HEK293 (cell line): ENCODE measurements at regions not wholly inside any gene's neighbourhood (a gene's known extent, or its start where the extent isn't known, plus 50 kb on each side); places are given as distances from the start of the nearest gene placed in this dataset.

Experiments used
- CTCF ChIA-PET: fragments of 350-600 bp; formaldehyde crosslinking; extraction: SDS; loops from one replicate; lab custom pipeline; 2021; ENCODE audit warnings: antibody characterized with exemption; lab: Yijun Ruan, JAX
- POLR2A ChIA-PET: fragments of 300-600 bp; formaldehyde crosslinking; extraction: SDS; loops from one replicate; lab custom pipeline; 2020; ENCODE audit warnings: antibody characterized with exemption, inconsistent platforms; lab: Yijun Ruan, JAX
- H3K27ac ChIP-seq: fragments of 200-500 bp; sonication (Bioruptor generic); 2 replicates; pipeline ENCODE4 v1.5.1; 2014; ENCODE audit warnings: low read depth, low read length, control low read depth, inconsistent platforms; ENCODE audit errors: extremely low read depth
- H3K36me3 ChIP-seq, 2 experiments: fragments of 200-500 bp in 1 of 2; sonication (Bioruptor generic) in 1 of 2; 1 replicate in 1 of 2; 2 replicates in 1 of 2; pipeline ENCODE4 v1.5.1; 2014 to 2017; ENCODE audit warnings: inconsistent platforms in 2 of 2, low read length in 2 of 2; ENCODE audit not compliant: control insufficient read depth in 2 of 2, insufficient read depth in 1 of 2
- H3K4me1 ChIP-seq: fragments of 200-500 bp; sonication (Bioruptor generic); 2 replicates; pipeline ENCODE4 v1.5.1; 2014; ENCODE audit warnings: mild to moderate bottlenecking, low read length, inconsistent platforms; ENCODE audit not compliant: control insufficient read depth, insufficient read depth
- H3K4me3 ChIP-seq: 2 replicates; pipeline ENCODE4 v1.5.1; 2011; ENCODE audit warnings: low read depth, mild to moderate bottlenecking, control low read depth, low read length, moderate library complexity
- H3K9me3 ChIP-seq: fragments of 200-500 bp; sonication (Bioruptor generic); 2 replicates; pipeline ENCODE4 v1.5.1; 2014; ENCODE audit warnings: low read depth, low read length, inconsistent platforms; ENCODE audit not compliant: control insufficient read depth, insufficient read depth
- BCL11A ChIP-seq: fragments of 450-650 bp; formaldehyde crosslinking; IDR thresholded peaks from 2 replicates; pipeline ENCODE4 v1.5.1; 2016; ENCODE audit warnings: low read depth, missing biosample characterization, missing genetic modification characterization
- FEZF1 ChIP-seq: fragments of 450-650 bp; formaldehyde crosslinking; IDR thresholded peaks from 2 replicates; pipeline ENCODE4 v1.5.1; 2016; ENCODE audit warnings: missing biosample characterization, missing genetic modification characterization
- GLIS2 ChIP-seq: fragments of 450-650 bp; formaldehyde crosslinking; IDR thresholded peaks from 2 replicates; pipeline ENCODE4 v1.5.1; 2016; ENCODE audit warnings: missing biosample characterization, missing genetic modification characterization
- HOXA7 ChIP-seq: sonication (generic); formaldehyde crosslinking; IDR thresholded peaks from 2 replicates; pipeline ENCODE4 v1.8.1; 2022; ENCODE audit warnings: missing genetic modification reagents, borderline replicate concordance
- HOXD13 ChIP-seq: sonication (generic); formaldehyde crosslinking; IDR thresholded peaks from 2 replicates; pipeline ENCODE4 v1.8.0; 2022; ENCODE audit warnings: missing genetic modification reagents, borderline replicate concordance
- PRDM1 ChIP-seq: fragments of 450-650 bp; formaldehyde crosslinking; IDR thresholded peaks from 2 replicates; pipeline ENCODE4; 2016; ENCODE audit warnings: missing biosample characterization, missing genetic modification characterization
- SP2 ChIP-seq: fragments of 450-650 bp; formaldehyde crosslinking; IDR thresholded peaks from 2 replicates; pipeline ENCODE4 v1.5.1; 2016; ENCODE audit warnings: missing biosample characterization, missing genetic modification characterization
- ZBTB1 ChIP-seq: fragments of 450-650 bp; formaldehyde crosslinking; IDR thresholded peaks from 2 replicates; pipeline ENCODE4 v1.5.1; 2016; ENCODE audit warnings: missing biosample characterization, missing genetic modification characterization
- ZBTB20 ChIP-seq: fragments of 450-650 bp; formaldehyde crosslinking; IDR thresholded peaks from 2 replicates; pipeline ENCODE4 v1.5.1; 2016; ENCODE audit warnings: missing biosample characterization, missing genetic modification characterization
- ZBTB48 ChIP-seq: fragments of 450-650 bp; formaldehyde crosslinking; IDR thresholded peaks from 2 replicates; pipeline ENCODE4 v1.5.1; 2016; ENCODE audit warnings: missing biosample characterization, missing genetic modification characterization
- ZBTB7A ChIP-seq: fragments of 450-650 bp; formaldehyde crosslinking; IDR thresholded peaks from 2 replicates; pipeline ENCODE4 v1.5.1; 2016; ENCODE audit warnings: low read depth, missing biosample characterization, missing genetic modification characterization
- ZIC2 ChIP-seq: fragments of 450-650 bp; formaldehyde crosslinking; IDR thresholded peaks from 2 replicates; pipeline ENCODE4 v1.5.1; 2016; ENCODE audit warnings: missing biosample characterization, missing genetic modification characterization
- ZNF10 ChIP-seq: fragments of 450-650 bp; formaldehyde crosslinking; IDR thresholded peaks from 2 replicates; pipeline ENCODE4 v1.5.1; 2017; ENCODE audit warnings: missing biosample characterization, missing genetic modification characterization
- ZNF292 ChIP-seq: fragments of 450-650 bp; formaldehyde crosslinking; IDR thresholded peaks from 2 replicates; pipeline ENCODE4 v1.5.1; 2016; ENCODE audit warnings: low read depth, missing biosample characterization, missing genetic modification characterization, borderline replicate concordance
- ZNF350 ChIP-seq: fragments of 450-650 bp; formaldehyde crosslinking; IDR thresholded peaks from 2 replicates; pipeline ENCODE4 v1.5.0; 2017; ENCODE audit warnings: missing biosample characterization, mild to moderate bottlenecking, missing genetic modification characterization
- ZNF394 ChIP-seq: fragments of 450-650 bp; formaldehyde crosslinking; IDR thresholded peaks from 2 replicates; pipeline ENCODE4 v1.5.1; 2016; ENCODE audit warnings: missing biosample characterization, missing genetic modification characterization, mild to moderate bottlenecking, moderate library complexity, borderline replicate concordance
- ZNF510 ChIP-seq: fragments of 450-650 bp; formaldehyde crosslinking; IDR thresholded peaks from 2 replicates; pipeline ENCODE4 v1.5.1; 2018; ENCODE audit warnings: mild to moderate bottlenecking, missing genetic modification characterization, missing biosample characterization; ENCODE audit not compliant: insufficient replicate concordance
- ZNF555 ChIP-seq: fragments of 450-650 bp; formaldehyde crosslinking; conservative IDR thresholded peaks from 2 replicates; pipeline ENCODE4 v1.5.1; 2017; ENCODE audit warnings: missing biosample characterization, mild to moderate bottlenecking, missing genetic modification characterization, inconsistent platforms
- ZNF596 ChIP-seq: fragments of 450-650 bp; IDR thresholded peaks from 2 replicates; pipeline ENCODE4 v1.5.0; 2018; ENCODE audit warnings: missing biosample characterization, mild to moderate bottlenecking, missing genetic modification characterization, moderate library complexity
- ZNF600 ChIP-seq: fragments of 450-650 bp; formaldehyde crosslinking; IDR thresholded peaks from 2 replicates; pipeline ENCODE4 v1.5.1; 2016; ENCODE audit warnings: missing biosample characterization, missing genetic modification characterization
- ZNF626 ChIP-seq: fragments of 450-650 bp; sonication (Bioruptor Pico); formaldehyde crosslinking; IDR thresholded peaks from 2 replicates; pipeline ENCODE4 v1.5.1; 2018; ENCODE audit warnings: missing biosample characterization, missing genetic modification characterization, inconsistent platforms
- ZNF660 ChIP-seq: fragments of 450-650 bp; IDR thresholded peaks from 2 replicates; pipeline ENCODE4 v1.5.1; 2018; ENCODE audit warnings: missing biosample characterization, mild to moderate bottlenecking, missing genetic modification characterization
- ZNF664 ChIP-seq: fragments of 450-650 bp; formaldehyde crosslinking; IDR thresholded peaks from 2 replicates; pipeline ENCODE4 v1.5.1; 2016; ENCODE audit warnings: missing biosample characterization, missing genetic modification characterization
- ZNF76 ChIP-seq: fragments of 450-650 bp; formaldehyde crosslinking; IDR thresholded peaks from 2 replicates; pipeline ENCODE4; 2016; ENCODE audit warnings: low read depth, missing biosample characterization, missing genetic modification characterization, borderline replicate concordance
- ZNF777 ChIP-seq: fragments of 450-650 bp; formaldehyde crosslinking; IDR thresholded peaks from 2 replicates; pipeline ENCODE4 v1.5.1; 2017; ENCODE audit warnings: missing biosample characterization, missing genetic modification characterization, borderline replicate concordance
- ZSCAN16 ChIP-seq: fragments of 450-650 bp; formaldehyde crosslinking; IDR thresholded peaks from 2 replicates; pipeline ENCODE4 v1.5.1; 2016; ENCODE audit warnings: missing biosample characterization, missing genetic modification characterization
- TF ChIP-seq, protein P1 (sequence below): fragments of 450-650 bp; formaldehyde crosslinking; IDR thresholded peaks from 2 replicates; pipeline ENCODE4 v1.5.1; 2016; ENCODE audit warnings: missing biosample characterization, missing genetic modification characterization
- TF ChIP-seq, protein P2 (sequence below): fragments of 450-650 bp; formaldehyde crosslinking; IDR thresholded peaks from 2 replicates; pipeline ENCODE4 v1.5.1; 2016; ENCODE audit warnings: missing biosample characterization, missing genetic modification characterization, borderline replicate concordance
- TF ChIP-seq, protein P3 (sequence below): fragments of 450-650 bp; formaldehyde crosslinking; IDR thresholded peaks from 2 replicates; pipeline ENCODE4; 2016; ENCODE audit warnings: missing biosample characterization, missing genetic modification characterization
- TF ChIP-seq, protein P4 (sequence below): fragments of 450-650 bp; formaldehyde crosslinking; IDR thresholded peaks from 2 replicates; pipeline ENCODE4 v1.5.1; 2016; ENCODE audit warnings: missing biosample characterization, missing genetic modification characterization

DNA sequence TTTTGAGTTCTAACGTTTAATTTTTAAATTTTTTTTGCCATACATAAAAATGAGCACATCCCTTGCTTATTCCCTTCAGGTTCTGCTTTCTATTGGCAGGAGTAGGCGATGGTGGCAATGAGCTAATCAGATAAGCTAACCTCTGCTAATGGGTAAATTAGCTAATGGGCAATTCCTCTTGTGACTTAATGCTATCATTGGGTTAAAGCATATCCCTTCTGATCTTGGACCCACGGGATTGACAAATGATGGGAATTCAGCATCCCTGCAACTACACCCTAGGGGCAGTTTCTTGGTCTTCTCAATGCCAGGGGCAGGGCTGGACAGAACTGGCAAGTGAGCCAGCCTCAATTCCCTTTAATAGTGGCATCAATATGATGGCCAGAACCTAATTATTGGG, 70.2 kb upstream of the IL12B start:
- peaks cover 5% of the 10 kb centered on the region; the same call in 1 of the 2 replicates for H3K4me1 ChIP-seq
- ChIA-PET POLR2A (no interaction called here), CTCF (interaction anchor here (0.6 to 0.7 kb wide), 3 partner anchors 33 to 438 kb away, joined by 3 read pairs; no protein-coding TSS in a partner anchor)
- TF ChIP-seq FEZF1 (tag by site-specific recombination): no peak
- no peak for TF ChIP-seq ZNF600 (tag by site-specific recombination)
- TF ChIP-seq ZNF664: no peak
- TF ChIP-seq, protein P1, sequence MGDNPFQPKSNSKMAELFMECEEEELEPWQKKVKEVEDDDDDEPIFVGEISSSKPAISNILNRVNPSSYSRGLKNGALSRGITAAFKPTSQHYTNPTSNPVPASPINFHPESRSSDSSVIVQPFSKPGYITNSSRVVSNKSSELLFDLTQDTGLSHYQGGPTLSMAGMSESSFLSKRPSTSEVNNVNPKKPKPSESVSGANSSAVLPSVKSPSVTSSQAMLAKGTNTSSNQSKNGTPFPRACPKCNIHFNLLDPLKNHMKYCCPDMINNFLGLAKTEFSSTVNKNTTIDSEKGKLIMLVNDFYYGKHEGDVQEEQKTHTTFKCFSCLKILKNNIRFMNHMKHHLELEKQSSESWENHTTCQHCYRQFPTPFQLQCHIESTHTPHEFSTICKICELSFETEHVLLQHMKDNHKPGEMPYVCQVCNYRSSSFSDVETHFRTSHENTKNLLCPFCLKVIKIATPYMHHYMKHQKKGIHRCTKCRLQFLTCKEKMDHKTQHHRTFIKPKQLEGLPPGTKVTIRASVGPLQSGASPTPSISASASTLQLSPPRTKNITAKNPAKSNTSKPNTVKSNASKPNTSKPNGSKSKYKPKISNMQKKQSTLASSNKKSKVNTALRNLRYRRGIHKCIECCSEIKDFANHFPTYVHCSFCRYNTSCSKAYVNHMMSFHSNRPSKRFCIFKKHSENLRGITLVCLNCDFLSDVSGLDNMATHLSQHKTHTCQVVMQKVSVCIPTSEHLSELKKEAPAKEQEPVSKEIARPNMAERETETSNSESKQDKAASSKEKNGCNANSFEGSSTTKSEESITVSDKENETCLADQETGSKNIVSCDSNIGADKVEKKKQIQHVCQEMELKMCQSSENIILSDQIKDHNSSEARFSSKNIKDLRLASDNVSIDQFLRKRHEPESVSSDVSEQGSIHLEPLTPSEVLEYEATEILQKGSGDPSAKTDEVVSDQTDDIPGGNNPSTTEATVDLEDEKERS (tag by site-specific recombination): no peak
- no peak overlapping the region for H3K27ac ChIP-seq
- H3K4me3 ChIP-seq: no peak overlapping the region
- no peaks in the 10 kb centered on the region for H3K9me3 ChIP-seq
- no peaks in the 10 kb centered on the region for H3K36me3 ChIP-seq

DNA sequence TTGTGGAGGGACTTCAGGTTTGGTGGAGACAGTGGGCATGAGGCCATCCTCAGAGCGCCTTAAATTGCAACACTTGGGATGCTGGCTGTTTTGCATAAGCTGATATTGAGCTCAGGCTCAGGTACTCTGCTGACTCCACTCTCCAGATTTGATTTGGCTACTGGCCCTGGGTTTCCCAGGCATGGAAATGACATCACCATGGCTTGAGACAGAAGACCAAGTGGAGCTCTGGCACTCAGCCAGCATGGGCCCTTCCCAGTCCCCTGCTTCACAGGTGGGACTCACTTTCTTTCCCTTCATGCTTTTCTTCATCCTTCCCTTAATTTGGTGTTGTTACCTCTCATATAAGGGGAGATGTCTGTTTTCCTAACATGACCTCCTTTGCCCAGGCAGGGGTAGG, 72.0 kb upstream of the IL12B start:
- Histone ChIP-seq H3K27ac (no peak overlapping the region), H3K36me3 (no peaks in the 10 kb centered on the region), H3K4me3 (no peak overlapping the region), H3K9me3 (no peaks in the 10 kb centered on the region), H3K4me1 (peaks cover 5% of the 10 kb centered on the region; the same call in 1 of the 2 replicates)
- POLR2A ChIA-PET: interaction anchor here (0.7 to 0.9 kb wide), 2 partner anchors 44 to 70 kb away, joined by 3 read pairs; no protein-coding TSS in a partner anchor
- CTCF ChIA-PET: interaction anchor here (1.0 kb wide), 1 partner anchor 13 kb away, joined by 5 read pairs; no protein-coding TSS in a partner anchor
- TF ChIP-seq, protein P2, sequence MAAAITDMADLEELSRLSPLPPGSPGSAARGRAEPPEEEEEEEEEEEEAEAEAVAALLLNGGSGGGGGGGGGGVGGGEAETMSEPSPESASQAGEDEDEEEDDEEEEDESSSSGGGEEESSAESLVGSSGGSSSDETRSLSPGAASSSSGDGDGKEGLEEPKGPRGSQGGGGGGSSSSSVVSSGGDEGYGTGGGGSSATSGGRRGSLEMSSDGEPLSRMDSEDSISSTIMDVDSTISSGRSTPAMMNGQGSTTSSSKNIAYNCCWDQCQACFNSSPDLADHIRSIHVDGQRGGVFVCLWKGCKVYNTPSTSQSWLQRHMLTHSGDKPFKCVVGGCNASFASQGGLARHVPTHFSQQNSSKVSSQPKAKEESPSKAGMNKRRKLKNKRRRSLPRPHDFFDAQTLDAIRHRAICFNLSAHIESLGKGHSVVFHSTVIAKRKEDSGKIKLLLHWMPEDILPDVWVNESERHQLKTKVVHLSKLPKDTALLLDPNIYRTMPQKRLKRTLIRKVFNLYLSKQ (tag by site-specific recombination): no peak
- no peak for TF ChIP-seq HOXD13 (CRISPR knock-in tag)
- no peak for TF ChIP-seq ZNF596 (tag by site-specific recombination)
- TF ChIP-seq ZBTB48 (tag by site-specific recombination): peak; percentile 75; the same call in 1 of the 2 replicates
- TF ChIP-seq ZNF394: peak; percentile 84
- 0 out of 2 replicates have a peak, but pooled peaks have one; percentile 19 for TF ChIP-seq PRDM1 (tag by site-specific recombination)
- TF ChIP-seq FEZF1 (tag by site-specific recombination): peak; percentile 54
- TF ChIP-seq ZSCAN16 (tag by site-specific recombination): no peak
- TF ChIP-seq ZBTB7A (tag by site-specific recombination): no peak
- TF ChIP-seq, protein P3, sequence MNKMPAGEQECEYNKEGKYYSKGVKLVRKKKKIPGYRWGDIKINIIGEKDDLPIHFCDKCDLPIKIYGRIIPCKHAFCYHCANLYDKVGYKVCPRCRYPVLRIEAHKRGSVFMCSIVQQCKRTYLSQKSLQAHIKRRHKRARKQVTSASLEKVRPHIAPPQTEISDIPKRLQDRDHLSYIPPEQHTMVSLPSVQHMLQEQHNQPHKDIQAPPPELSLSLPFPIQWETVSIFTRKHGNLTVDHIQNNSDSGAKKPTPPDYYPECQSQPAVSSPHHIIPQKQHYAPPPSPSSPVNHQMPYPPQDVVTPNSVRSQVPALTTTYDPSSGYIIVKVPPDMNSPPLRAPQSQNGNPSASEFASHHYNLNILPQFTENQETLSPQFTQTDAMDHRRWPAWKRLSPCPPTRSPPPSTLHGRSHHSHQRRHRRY (tag by site-specific recombination): no peak
- no peak for TF ChIP-seq ZNF626 (tag by site-specific recombination)
- no peak for TF ChIP-seq GLIS2 (tag by site-specific recombination)
- no peak for TF ChIP-seq ZNF292 (tag by site-specific recombination)
- no peak for TF ChIP-seq SP2
- TF ChIP-seq ZNF777 (tag by site-specific recombination): no peak
- no peak for TF ChIP-seq ZBTB20
- no peak for TF ChIP-seq ZBTB1
- TF ChIP-seq HOXA7: no peak
- TF ChIP-seq, protein P4, sequence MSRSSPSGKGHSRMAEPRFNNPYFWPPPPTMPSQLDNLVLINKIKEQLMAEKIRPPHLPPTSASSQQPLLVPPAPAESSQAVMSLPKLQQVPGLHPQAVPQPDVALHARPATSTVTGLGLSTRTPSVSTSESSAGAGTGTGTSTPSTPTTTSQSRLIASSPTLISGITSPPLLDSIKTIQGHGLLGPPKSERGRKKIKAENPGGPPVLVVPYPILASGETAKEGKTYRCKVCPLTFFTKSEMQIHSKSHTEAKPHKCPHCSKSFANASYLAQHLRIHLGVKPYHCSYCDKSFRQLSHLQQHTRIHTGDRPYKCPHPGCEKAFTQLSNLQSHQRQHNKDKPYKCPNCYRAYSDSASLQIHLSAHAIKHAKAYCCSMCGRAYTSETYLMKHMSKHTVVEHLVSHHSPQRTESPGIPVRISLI (tag by site-specific recombination): no peak
- no peak for TF ChIP-seq ZIC2
- TF ChIP-seq ZNF555 (tag by site-specific recombination): no peak
- no peak for TF ChIP-seq ZNF10 (tag by site-specific recombination)
- peak; percentile 92 for TF ChIP-seq ZNF660 (tag by site-specific recombination)
- TF ChIP-seq ZNF350 (tag by site-specific recombination): no peak
- no peak for TF ChIP-seq ZNF510 (tag by site-specific recombination)
- TF ChIP-seq ZNF76: no peak
- no peak for TF ChIP-seq BCL11A (tag by site-specific recombination)
